Activated naive CD8-positive, alpha-beta T cell (primary cell): ENCODE measurements at regions not wholly inside any gene's neighbourhood (a gene's known extent, or its start where the extent isn't known, plus 50 kb on each side); places are given as distances from the start of the nearest gene placed in this dataset.
"Not testable (repeated sequence)": the region's sequence is repeated elsewhere in the genome, so short reads cannot be mapped to it uniquely, and the experiment has no call there.

ENCODE experiments used
- H3K27ac Mint-ChIP-seq: one replicate; pipeline ENCODE4 v1.8.0; 2021; ENCODE audit warnings: mixed read lengths
- H3K27me3 Mint-ChIP-seq: one replicate; pipeline ENCODE4 v1.8.0; 2021; ENCODE audit warnings: mixed read lengths
- H3K36me3 Mint-ChIP-seq: one replicate; pipeline ENCODE4 v1.8.0; 2021; ENCODE audit warnings: mixed read lengths
- H3K4me1 Mint-ChIP-seq: one replicate; pipeline ENCODE4 v1.8.0; 2021; ENCODE audit warnings: low read depth, mixed read lengths
- H3K4me3 Mint-ChIP-seq: one replicate; pipeline ENCODE4 v1.8.0; 2021; ENCODE audit warnings: mild to moderate bottlenecking, mixed read lengths
- H3K9me3 Mint-ChIP-seq: one replicate; pipeline ENCODE4 v1.8.0; 2021; ENCODE audit warnings: low read depth, mixed read lengths

DNA sequence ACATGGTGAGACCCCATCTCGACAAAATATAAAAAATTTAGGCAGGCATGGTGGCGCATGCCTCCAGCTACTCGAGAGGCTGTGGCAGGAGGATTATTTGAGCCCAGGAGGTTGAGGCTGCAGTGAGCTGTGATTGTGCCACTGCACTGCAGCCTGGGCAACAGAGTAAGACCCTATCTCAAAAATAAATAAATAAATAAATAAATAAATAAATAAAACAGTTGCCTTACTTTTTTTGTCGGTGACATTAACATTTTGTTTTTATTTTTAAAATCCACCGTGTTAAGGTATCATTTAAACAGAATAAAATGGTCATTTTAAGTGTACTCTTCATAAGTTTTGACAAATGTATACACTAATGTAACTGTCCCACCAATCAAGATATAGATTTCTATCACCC is 57.0 kb downstream of the RASL11A start:
- H3K27me3 Mint-ChIP-seq, result no peaks in the 10 kb centered on the region
- no peaks in the 10 kb centered on the region for H3K36me3 Mint-ChIP-seq
- H3K4me3 Mint-ChIP-seq, result no peak overlapping the region
- H3K4me1 Mint-ChIP-seq, result peaks cover 9% of the 10 kb centered on the region
- H3K9me3 Mint-ChIP-seq, result no peaks in the 10 kb centered on the region
- H3K27ac Mint-ChIP-seq, result no peak overlapping the region

DNA sequence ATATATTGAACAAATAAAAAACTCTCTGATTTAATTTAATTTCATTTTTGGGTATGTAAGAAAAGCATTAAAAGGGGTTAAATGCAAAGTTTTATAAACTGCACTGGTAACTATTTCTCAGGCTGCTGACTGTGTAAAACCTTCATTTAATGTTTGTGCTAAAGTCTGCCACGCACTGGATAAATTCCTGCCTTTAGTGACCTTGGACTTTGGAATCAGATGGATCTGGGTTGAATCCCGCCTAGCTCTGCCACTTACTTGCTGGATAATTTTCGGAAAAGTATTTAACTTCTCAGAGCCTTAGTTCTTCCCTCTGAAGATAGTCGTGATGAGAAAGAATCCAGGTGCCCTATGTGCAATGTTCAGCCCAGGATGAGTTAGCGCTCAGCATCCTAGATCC is 58.6 kb downstream of the RASL11A start:
- Mint-ChIP-seq H3K36me3 (no peaks in the 10 kb centered on the region), H3K27ac (no peak overlapping the region), H3K4me1 (peaks cover 9% of the 10 kb centered on the region), H3K9me3 (no peaks in the 10 kb centered on the region), H3K4me3 (no peak overlapping the region), H3K27me3 (peaks cover 2% of the 10 kb centered on the region)

DNA sequence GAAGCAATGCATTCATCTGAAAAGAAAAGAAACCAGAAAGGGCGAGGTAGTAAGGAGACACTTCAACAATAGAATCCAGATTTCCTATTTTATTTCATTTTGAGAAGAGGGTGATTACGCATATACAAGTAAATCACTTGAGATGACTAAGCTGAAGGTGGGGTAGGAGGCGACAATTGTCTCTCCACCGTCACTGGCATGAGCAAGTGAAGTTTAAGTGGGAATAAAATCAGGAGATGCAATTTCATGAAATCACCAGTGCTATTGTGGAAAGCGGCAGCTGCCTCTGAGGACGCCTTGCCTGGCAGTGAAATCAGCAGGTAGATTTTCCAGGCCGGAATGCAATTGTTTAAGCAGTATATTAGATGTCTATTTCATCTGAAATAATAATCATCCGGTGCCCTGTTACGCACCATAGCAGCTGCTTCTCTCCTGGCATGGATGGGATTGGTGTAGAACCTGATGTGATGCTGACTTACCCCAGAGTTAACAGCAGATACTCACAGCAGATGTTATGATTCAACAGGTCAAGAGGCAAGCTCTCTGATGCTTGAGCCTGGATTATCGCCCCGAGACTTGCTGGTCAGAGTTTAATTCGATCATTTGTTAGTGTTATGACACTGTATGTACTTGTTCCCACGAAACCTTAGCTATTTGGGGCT is 64.3 kb downstream of the RASL11A start:
- Mint-ChIP-seq H3K4me1 (peaks cover 8% of the 10 kb centered on the region), H3K36me3 (no peaks in the 10 kb centered on the region), H3K27me3 (peaks cover 3% of the 10 kb centered on the region), H3K9me3 (no peaks in the 10 kb centered on the region), H3K27ac (no peak overlapping the region), H3K4me3 (no peak overlapping the region)

GRCh38 chr13:27336014-27336673 is 65.5 kb downstream of the RASL11A start:
- no peak overlapping the region for H3K4me3 Mint-ChIP-seq
- H3K9me3 Mint-ChIP-seq, result no peaks in the 10 kb centered on the region
- H3K27me3 Mint-ChIP-seq, result peaks cover 3% of the 10 kb centered on the region
- no peak overlapping the region for H3K27ac Mint-ChIP-seq
- peaks cover 3% of the 10 kb centered on the region for H3K4me1 Mint-ChIP-seq
- no peaks in the 10 kb centered on the region for H3K36me3 Mint-ChIP-seq

DNA sequence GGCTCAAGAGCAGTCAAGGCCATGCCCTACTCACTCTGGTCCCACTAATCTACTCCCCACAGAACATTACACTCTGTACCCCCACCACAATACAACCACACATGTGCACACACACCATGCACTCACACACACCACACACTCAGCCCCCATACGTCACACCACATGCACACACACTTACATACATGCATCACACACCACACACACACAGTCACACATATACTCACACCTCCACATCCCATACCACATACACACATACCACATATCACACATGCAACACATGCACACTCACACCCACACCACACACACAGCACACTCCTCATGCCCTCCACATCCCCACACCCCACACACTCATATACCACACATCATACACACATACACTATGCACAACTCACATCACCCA is 67.6 kb downstream of the RASL11A start:
- peaks cover 1% of the 10 kb centered on the region for H3K27me3 Mint-ChIP-seq
- no peaks in the 10 kb centered on the region for H3K36me3 Mint-ChIP-seq
- peaks cover 3% of the 10 kb centered on the region for H3K4me1 Mint-ChIP-seq
- no peak overlapping the region for H3K27ac Mint-ChIP-seq
- no peak overlapping the region for H3K4me3 Mint-ChIP-seq
- H3K9me3 Mint-ChIP-seq, result no peaks in the 10 kb centered on the region

GRCh38 chr13:27338816-27339215 is 68.2 kb downstream of the RASL11A start:
- H3K27ac Mint-ChIP-seq, result no peak overlapping the region
- H3K4me1 Mint-ChIP-seq, result peaks cover 3% of the 10 kb centered on the region
- H3K36me3 Mint-ChIP-seq, result no peaks in the 10 kb centered on the region

GRCh38 chr13:27339299-27339698 is 68.7 kb downstream of the RASL11A start:
- H3K9me3 Mint-ChIP-seq, result no peaks in the 10 kb centered on the region
- H3K36me3 Mint-ChIP-seq, result no peaks in the 10 kb centered on the region
- H3K27me3 Mint-ChIP-seq, result peaks cover 1% of the 10 kb centered on the region
- peaks cover 3% of the 10 kb centered on the region for H3K4me1 Mint-ChIP-seq
- H3K4me3 Mint-ChIP-seq, result no peak overlapping the region
- H3K27ac Mint-ChIP-seq, result no peak overlapping the region

More at GRCh38 chr13:27338816-27339215, 68.2 kb downstream of the RASL11A start:
- Mint-ChIP-seq H3K4me3 (no peak overlapping the region), H3K9me3 (no peaks in the 10 kb centered on the region), H3K27me3 (peaks cover 1% of the 10 kb centered on the region)

DNA sequence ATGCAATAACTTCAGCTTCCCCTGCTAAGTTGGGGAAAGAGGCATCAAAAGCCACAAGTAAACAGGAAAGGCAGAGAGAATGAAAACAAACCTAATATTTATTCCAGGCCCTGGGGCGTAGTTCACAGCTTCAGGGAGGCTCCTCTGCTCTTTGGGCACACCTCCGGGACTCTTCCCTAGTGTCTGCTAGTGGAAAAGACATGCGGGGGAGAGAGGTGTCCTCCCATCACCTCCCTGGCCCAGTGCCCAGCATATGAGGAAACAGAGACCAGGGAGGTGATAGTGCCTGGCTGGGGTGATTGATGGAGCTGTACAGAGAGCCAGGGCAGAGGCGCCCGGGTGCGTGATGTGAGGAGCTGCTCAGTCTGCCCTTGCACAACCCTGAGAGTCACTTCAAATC is 71.0 kb downstream of the RASL11A start:
- no peaks in the 10 kb centered on the region for H3K9me3 Mint-ChIP-seq
- H3K36me3 Mint-ChIP-seq, result no peaks in the 10 kb centered on the region
- H3K27me3 Mint-ChIP-seq, result peaks cover 1% of the 10 kb centered on the region
- H3K4me3 Mint-ChIP-seq, result no peak overlapping the region
- H3K4me1 Mint-ChIP-seq, result peaks cover 3% of the 10 kb centered on the region
- H3K27ac Mint-ChIP-seq, result no peak overlapping the region

GRCh38 chr13:27347211-27347772 is 76.7 kb downstream of the RASL11A start:
- Mint-ChIP-seq H3K4me3 (no peak overlapping the region), H3K9me3 (no peaks in the 10 kb centered on the region), H3K27ac (no peak overlapping the region), H3K27me3 (peaks cover 4% of the 10 kb centered on the region), H3K4me1 (no peaks in the 10 kb centered on the region), H3K36me3 (no peaks in the 10 kb centered on the region)

DNA sequence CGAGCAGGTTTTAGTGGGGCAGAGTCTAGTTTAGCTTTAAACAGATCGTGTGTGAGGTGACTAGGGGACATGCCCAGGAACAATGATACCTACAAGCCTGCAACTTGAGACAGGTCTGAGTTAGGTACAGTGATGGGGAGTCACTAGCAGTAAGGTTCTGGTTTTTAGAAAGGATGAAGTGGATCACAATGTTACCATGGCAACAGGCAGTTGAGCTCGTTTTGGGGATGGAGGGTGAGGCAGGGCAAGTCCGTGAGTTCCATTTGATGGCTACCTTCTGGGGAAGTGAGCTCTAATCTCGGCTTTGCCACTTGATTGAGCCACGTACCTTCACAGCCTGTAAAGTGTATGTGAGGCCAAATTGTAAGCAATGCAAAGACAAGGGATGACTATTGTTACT is 76.0 kb upstream of the GTF3A start:
- Mint-ChIP-seq H3K4me3 (no peak overlapping the region), H3K9me3 (no peaks in the 10 kb centered on the region), H3K4me1 (no peaks in the 10 kb centered on the region), H3K36me3 (no peaks in the 10 kb centered on the region), H3K27ac (no peak overlapping the region), H3K27me3 (peaks cover 4% of the 10 kb centered on the region)

DNA sequence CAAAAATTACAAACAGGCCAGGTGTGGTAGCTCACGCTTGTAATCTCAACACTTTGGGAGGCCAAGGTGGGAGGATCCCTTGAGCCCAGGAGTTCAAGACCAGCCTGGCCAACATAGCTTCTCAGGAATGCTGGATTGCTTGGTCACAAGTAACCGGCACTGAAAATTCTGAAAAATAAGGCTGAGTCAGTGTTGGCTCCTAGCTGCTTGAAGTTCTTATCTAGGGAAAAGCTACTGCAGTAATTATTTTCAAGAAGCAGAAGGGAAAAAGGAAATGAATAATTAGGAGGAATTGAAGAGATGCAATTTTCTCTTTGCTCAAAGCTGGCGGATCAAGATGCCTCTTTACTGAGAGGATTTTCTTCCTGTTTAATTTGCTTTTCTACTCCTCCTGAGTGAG is 75.0 kb upstream of the GTF3A start:
- Mint-ChIP-seq H3K4me1 (no peaks in the 10 kb centered on the region), H3K9me3 (no peaks in the 10 kb centered on the region), H3K36me3 (no peaks in the 10 kb centered on the region), H3K27ac (no peak overlapping the region), H3K27me3 (peaks cover 4% of the 10 kb centered on the region), H3K4me3 (no peak overlapping the region)

DNA sequence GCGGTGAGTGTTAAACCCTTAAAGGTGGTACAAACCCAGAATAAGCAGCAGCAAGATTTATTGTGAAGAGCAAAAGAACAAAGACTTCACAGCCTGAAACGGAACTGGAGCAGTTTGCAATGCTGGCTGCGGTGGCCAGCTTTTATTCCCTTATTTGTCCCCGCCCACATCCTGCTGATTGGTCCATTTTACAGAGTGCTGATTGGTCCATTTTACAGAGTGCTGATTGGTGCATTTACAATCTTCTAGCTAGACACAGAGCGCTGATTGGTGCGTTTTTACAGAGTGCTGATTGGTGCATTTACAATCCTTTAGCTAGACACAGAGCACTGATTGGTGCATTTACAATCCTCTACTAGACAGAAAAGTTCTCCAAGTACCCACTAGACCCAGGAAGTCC is 73.6 kb upstream of the GTF3A start:
- H3K27me3 Mint-ChIP-seq, H3K27ac Mint-ChIP-seq, H3K9me3 Mint-ChIP-seq, H3K36me3 Mint-ChIP-seq, H3K4me3 Mint-ChIP-seq, H3K4me1 Mint-ChIP-seq: not testable (repeated sequence)

DNA sequence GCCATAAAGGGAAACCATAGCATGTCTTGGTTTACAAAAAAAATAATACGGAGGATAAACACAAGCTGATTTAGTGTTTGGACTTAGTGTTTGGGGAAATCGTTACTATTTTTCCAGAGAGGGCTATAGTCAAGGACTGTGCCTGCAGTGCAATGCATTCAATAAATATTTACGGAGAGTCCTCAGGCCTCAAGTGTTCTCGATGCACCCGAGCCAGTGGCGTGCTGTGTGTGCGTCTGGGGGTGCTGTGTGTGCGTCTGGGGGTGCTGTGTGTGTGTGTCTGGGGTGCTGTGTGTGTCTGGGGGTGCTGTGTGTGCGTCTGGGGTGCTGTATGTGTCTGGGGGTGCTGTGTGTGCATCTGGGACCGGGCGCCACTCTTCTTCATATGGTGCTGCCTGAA is 71.7 kb upstream of the GTF3A start:
- Mint-ChIP-seq H3K4me1 (no peaks in the 10 kb centered on the region), H3K27ac (no peak overlapping the region), H3K27me3 (peaks cover 2% of the 10 kb centered on the region), H3K9me3 (no peaks in the 10 kb centered on the region), H3K4me3 (no peak overlapping the region), H3K36me3 (no peaks in the 10 kb centered on the region)

DNA sequence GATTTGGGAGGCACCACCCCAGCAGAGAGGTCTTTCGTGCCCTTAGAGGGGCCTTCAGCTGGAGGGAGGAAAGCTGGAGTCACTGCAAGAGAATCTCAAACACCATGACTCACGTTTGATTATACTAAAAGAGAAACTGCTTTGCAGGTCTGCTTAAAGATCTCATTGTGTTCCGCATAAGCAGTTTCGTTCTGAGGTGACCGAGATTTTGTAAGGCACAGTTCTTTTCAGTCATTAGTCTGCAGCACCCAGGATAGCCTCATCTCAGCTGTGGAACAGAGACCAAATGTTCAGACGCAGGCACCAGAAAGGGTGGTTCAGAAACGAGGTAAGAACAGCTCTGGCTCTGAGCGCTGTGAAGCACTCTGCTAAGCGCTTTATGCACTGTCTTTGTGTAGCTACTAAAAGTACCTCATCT is 71.2 kb upstream of the GTF3A start:
- H3K36me3 Mint-ChIP-seq, result no peaks in the 10 kb centered on the region
- H3K4me3 Mint-ChIP-seq, result no peak overlapping the region
- no peak overlapping the region for H3K27ac Mint-ChIP-seq
- peaks cover 2% of the 10 kb centered on the region for H3K27me3 Mint-ChIP-seq
- H3K9me3 Mint-ChIP-seq, result no peaks in the 10 kb centered on the region
- H3K4me1 Mint-ChIP-seq, result no peaks in the 10 kb centered on the region

DNA sequence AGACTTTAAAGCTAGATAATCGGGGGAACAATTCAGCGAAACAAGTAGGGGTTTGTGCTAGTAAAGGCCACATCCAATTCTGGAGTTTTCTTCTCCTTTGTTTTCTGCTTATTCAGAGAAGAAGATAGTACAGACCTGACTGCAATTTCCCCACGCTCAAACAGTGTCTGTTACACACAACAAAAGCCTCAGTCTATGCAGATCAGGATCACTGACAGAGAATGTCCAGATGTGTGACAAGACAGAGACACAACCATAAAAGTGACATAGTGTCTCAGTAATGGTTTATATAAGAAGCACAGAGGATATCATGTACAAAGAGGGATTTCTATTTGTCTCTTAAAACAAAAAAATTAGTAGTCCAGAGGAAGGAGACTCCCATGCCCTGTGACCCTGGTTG is 70.7 kb upstream of the GTF3A start:
- Mint-ChIP-seq H3K9me3 (no peaks in the 10 kb centered on the region), H3K4me1 (no peaks in the 10 kb centered on the region), H3K4me3 (no peak overlapping the region), H3K36me3 (no peaks in the 10 kb centered on the region), H3K27ac (no peak overlapping the region), H3K27me3 (peaks cover 2% of the 10 kb centered on the region)

DNA sequence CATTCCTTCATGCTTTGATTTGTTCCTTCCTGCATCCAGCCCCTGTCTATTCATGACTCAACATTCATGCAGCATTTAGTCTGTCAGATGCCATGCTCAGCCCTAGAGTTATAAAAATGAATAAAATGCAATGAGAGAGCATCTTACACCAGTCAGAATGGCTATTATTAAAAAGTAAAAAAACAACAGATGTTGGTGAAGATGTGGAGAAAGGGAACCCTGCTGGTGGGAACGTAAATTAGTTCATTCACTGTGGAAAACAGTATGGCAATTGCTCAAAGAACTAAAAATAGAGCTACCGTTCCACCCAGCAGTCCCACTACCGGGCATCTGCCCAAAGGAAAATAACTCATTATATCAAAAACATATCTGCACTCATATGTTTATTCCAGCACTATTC is 70.0 kb upstream of the GTF3A start:
- no peaks in the 10 kb centered on the region for H3K4me1 Mint-ChIP-seq

More for the DNA sequence above, 70.0 kb upstream of the GTF3A start:
- Mint-ChIP-seq H3K36me3 (no peaks in the 10 kb centered on the region), H3K27me3 (peaks cover 4% of the 10 kb centered on the region), H3K27ac (no peak overlapping the region), H3K9me3 (no peaks in the 10 kb centered on the region), H3K4me3 (no peak overlapping the region)
